ENCODE measurements at regions not wholly inside any gene's neighbourhood (a gene's known extent, or its start where the extent isn't known, plus 50 kb on each side); places are given as distances from the start of the nearest gene placed in this dataset.

DNA sequence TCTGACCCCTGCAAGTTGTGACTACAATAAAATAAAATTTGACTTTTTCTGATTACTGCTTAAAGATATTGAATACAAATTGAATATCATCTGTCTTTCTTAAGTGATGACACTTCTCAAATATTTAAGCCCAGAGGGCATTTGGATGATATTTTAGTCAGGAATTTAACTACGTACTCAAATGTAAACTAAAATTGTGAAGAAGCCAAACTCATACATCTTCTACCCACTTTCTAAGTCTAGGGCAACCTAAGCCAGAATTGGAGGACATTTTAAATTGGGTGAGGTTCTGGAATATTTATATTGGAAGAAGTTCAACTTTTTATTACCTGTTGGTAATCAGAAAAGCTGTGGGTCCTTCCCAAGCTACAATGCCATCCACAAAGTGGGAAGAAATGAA lies 149.1 kb upstream of the WDR11 start:
- Histone ChIP-seq H3K27me3 (ENCODE audit: control insufficient read depth in 2 of 2, insufficient read depth in 2 of 2, low read length in 2 of 2) (no peaks in the 10 kb centered on the region), H3K9me1 (ENCODE audit: control insufficient read depth, insufficient read depth, low read length) (no peaks in the 10 kb centered on the region), H3K36me3 (ENCODE audit: control insufficient read depth, insufficient read depth, low read length) (no peaks in the 10 kb centered on the region), H3K9me3 (replicated peaks; ENCODE audit: control insufficient read depth, insufficient read depth, low read depth, low read length) (no peaks in the 10 kb centered on the region), H4K20me1 (replicated peaks; ENCODE audit: control insufficient read depth, insufficient read depth, low read length) (no peaks in the 10 kb centered on the region), H2AFZ (ENCODE audit: low read depth, low read length) (no peak overlapping the region), H3K4me1 (replicated peaks in 1 of 2; ENCODE audit: control insufficient read depth in 2 of 2, insufficient read depth in 2 of 2, low read length in 2 of 2) (no peaks in the 10 kb centered on the region), H3K4me2 (ENCODE audit: insufficient read depth, low read length) (no peak overlapping the region), H3K27ac (ENCODE audit: extremely low read depth, low read depth, low read length) (no peak overlapping the region), H3K79me2 (ENCODE audit: control insufficient read depth, insufficient read depth, low read length) (no peaks in the 10 kb centered on the region), H3K9ac (ENCODE audit: insufficient read depth in 1 of 2, low read depth in 2 of 2, low read length in 2 of 2) (no peak overlapping the region), H3K4me3 (no peak overlapping the region)
- in situ Hi-C loops (cut with MboI) (no loop called here), intact Hi-C loops (cut with micrococcal nuclease) (no loop called here)
- CTCF ChIA-PET (ENCODE audit: low intra/inter-chr PET ratio) = no interaction called here
- no peak for ATAC-seq
- DNase-seq (ENCODE audit: extremely low read depth in 1 of 4, low spot score in 3 of 4) = no peak
- no TSS peak for BruUV-seq (replicated peaks)
- POLR2A ChIA-PET = no interaction called here
- no peak for FAIRE-seq
- 0% methylated on average over 1 of the region's 1 CpG for WGBS (ENCODE audit: insufficient coverage, low coverage, missing lambda C conversion rate)
- TF ChIP-seq, protein P1, sequence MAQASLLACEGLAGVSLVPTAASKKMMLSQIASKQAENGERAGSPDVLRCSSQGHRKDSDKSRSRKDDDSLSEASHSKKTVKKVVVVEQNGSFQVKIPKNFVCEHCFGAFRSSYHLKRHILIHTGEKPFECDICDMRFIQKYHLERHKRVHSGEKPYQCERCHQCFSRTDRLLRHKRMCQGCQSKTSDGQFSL (CRISPR knock-in tag; IDR thresholded peaks at IDR 0.05) = no peak
- TF ChIP-seq, protein P1 (tag; IDR thresholded peaks at IDR 0.05) = no peak
- TF ChIP-seq ZFP1 (CRISPR knock-in tag; IDR thresholded peaks at IDR 0.05) (no peak), GABPA (tag; conservative IDR thresholded peaks at IDR 0.05; ENCODE audit: low read depth) (no peak), DACH1 (IDR thresholded peaks at IDR 0.05; ENCODE audit: partially characterized antibody) (no peak)
- TF ChIP-seq, protein P2, sequence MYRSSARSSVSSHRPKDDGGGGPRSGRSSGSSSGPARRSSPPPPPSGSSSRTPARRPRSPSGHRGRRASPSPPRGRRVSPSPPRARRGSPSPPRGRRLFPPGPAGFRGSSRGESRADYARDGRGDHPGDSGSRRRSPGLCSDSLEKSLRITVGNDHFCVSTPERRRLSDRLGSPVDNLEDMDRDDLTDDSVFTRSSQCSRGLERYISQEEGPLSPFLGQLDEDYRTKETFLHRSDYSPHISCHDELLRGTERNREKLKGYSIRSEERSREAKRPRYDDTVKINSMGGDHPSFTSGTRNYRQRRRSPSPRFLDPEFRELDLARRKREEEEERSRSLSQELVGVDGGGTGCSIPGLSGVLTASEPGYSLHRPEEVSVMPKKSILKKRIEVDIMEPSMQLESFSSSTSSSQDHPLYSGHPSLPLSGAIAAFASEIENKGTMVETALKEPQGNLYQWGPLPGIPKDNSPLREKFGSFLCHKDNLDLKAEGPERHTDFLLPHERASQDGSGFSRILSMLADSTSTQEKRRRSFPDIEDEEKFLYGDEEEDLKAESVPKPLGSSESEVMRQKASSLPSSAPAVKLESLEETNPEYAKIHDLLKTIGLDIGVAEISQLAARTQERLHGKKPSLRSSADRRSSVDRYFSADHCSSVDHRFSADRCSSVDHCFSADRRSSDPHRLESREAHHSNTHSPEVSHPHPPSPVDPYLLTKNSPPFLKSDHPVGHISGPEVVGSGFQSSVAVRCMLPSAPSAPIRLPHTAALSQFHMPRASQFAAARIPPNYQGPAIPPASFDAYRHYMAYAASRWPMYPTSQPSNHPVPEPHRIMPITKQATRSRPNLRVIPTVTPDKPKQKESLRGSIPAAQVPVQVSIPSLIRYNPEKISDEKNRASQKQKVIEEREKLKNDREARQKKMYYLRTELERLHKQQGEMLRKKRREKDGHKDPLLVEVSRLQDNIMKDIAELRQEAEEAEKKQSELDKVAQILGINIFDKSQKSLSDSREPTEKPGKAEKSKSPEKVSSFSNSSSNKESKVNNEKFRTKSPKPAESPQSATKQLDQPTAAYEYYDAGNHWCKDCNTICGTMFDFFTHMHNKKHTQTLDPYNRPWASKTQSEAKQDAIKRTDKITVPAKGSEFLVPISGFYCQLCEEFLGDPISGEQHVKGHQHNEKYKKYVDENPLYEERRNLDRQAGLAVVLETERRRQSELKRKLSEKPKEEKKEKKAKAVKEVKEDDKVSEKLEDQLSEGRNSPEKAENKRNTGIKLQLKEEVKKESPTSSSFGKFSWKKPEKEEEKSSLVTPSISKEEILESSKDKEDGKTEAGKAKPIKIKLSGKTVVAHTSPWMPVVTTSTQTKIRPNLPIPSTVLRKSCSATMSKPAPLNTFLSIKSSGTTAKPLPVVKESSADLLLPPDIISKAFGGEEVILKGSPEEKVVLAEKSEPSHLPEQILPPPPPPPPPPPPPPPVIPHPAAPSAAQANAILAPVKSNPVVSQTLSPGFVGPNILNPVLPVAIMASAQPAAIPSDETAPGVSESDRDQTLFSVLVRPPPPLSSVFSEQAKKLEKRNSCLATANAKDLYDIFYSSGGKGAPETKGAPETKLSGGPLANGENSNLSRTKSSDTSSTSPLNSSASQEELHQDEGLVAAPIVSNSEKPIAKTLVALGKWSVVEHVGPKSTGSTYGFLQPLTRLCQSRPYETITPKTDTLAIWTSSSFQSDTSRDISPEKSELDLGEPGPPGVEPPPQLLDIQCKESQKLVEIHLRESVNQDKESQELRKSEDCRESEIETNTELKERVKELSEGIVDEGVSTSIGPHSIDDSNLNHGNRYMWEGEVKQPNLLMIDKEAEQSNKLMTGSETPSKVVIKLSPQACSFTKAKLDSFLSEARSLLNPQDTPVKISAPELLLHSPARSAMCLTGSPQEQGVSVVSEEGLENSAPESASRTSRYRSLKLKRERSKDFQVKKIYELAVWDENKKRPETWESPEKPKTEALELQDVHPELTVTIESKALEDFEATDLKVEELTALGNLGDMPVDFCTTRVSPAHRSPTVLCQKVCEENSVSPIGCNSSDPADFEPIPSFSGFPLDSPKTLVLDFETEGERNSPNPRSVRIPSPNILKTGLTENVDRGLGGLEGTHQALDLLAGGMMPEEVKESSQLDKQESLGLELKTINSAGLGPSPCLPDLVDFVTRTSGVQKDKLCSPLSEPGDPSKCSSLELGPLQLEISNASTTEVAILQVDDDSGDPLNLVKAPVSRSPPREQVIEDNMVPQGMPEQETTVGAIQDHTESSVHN (IDR thresholded peaks at IDR 0.05; ENCODE audit: borderline replicate concordance in 1 of 2, low read depth in 1 of 2) = no peak
- TF ChIP-seq, protein P3, sequence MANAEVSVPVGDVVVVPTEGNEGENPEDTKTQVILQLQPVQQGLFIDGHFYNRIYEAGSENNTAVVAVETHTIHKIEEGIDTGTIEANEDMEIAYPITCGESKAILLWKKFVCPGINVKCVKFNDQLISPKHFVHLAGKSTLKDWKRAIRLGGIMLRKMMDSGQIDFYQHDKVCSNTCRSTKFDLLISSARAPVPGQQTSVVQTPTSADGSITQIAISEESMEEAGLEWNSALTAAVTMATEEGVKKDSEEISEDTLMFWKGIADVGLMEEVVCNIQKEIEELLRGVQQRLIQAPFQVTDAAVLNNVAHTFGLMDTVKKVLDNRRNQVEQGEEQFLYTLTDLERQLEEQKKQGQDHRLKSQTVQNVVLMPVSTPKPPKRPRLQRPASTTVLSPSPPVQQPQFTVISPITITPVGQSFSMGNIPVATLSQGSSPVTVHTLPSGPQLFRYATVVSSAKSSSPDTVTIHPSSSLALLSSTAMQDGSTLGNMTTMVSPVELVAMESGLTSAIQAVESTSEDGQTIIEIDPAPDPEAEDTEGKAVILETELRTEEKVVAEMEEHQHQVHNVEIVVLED (CRISPR knock-in tag; IDR thresholded peaks at IDR 0.05) = no peak
- TF ChIP-seq, protein P4, sequence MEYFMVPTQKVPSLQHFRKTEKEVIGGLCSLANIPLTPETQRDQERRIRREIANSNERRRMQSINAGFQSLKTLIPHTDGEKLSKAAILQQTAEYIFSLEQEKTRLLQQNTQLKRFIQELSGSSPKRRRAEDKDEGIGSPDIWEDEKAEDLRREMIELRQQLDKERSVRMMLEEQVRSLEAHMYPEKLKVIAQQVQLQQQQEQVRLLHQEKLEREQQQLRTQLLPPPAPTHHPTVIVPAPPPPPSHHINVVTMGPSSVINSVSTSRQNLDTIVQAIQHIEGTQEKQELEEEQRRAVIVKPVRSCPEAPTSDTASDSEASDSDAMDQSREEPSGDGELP (CRISPR knock-in tag; IDR thresholded peaks at IDR 0.05; ENCODE audit: borderline replicate concordance) = no peak
